ENCODE measurements at regions not wholly inside any gene's neighbourhood (a gene's known extent, or its start where the extent isn't known, plus 50 kb on each side); places are given as distances from the start of the nearest gene placed in this dataset.
A peak's percentile ranks its signal among the peaks of the same experiment; 100 is the strongest.

DNA sequence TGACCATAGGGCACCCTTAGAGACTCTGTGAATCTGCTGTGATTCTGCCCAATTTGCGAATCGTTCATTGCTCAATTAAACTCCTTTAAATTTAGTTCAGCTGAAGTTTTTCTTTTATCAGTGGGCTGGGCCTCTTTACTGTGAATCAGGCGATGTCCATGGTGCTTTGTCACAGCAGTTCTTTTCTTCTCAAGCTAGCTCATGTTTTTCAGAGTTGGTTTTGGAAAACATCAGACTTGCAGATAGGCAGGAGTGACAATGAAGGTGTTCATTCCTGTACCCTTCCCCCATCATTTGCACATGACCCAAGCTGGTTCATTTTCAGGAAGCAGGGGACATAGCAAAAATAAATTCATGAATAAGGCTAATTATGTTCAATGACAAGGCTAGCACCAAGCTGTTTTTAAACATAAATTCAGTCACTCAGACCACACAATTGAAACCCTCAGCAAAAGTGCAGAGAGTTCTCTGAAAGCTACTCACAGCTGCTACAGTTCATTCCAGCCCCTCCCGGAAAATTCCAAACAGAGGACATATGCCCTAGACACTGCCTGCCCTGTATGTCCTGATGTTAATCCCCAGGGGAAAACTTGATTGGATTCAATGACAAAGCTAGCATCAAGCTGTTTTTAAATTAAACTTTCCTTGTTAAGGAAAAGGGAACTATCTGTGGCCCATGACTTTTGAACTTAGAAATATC is 383.3 kb downstream of the C12orf75 start:
- peaks cover 5 to 13% (median 11%) of the 10 kb centered on the region in 3 donors for H3K27me3 Mint-ChIP-seq
- H3K27ac Mint-ChIP-seq: no peak overlapping the region
- H3K36me3 Mint-ChIP-seq: no peaks in the 10 kb centered on the region
- no peaks in the 10 kb centered on the region for H3K4me1 Mint-ChIP-seq
- ATAC-seq (ENCODE audit: low read depth in 2 of 2) (no peak), DNase-seq (no peak)
- peaks cover 0 to 12% (median 1%) of the 10 kb centered on the region in 7 donors for H3K9me3 Mint-ChIP-seq
- H3K4me3 Mint-ChIP-seq: no peak overlapping the region

DNA sequence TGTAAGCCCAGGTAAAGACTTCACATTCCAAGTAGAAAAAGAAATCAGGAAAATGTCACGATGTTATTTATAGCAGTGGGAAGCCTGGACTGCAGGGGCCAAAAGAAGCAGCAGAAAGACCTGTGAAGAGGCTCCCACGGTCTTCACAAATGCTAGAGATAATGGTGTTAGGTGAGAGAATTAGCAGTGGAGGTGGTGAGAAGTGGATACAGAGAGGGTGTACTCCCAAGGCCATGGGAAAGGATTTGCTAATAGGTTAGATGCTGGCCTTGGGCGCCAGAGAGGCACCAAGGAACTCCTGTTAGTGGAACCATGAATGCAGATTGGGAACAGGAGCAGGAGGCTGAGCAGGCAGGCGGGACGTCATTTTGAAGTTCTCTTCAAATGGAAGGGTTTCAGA is 386.1 kb downstream of the C12orf75 start:
- Mint-ChIP-seq H3K4me3 (no peak overlapping the region), H3K4me1 (no peaks in the 10 kb centered on the region), H3K27ac (no peak overlapping the region), H3K9me3 (peaks cover 0 to 24% (median 4%) of the 10 kb centered on the region in 7 donors), H3K27me3 (peaks cover 5 to 13% (median 11%) of the 10 kb centered on the region in 3 donors), H3K36me3 (no peaks in the 10 kb centered on the region)
- ATAC-seq (ENCODE audit: low read depth in 2 of 2) (no peak), DNase-seq (no peak)

DNA sequence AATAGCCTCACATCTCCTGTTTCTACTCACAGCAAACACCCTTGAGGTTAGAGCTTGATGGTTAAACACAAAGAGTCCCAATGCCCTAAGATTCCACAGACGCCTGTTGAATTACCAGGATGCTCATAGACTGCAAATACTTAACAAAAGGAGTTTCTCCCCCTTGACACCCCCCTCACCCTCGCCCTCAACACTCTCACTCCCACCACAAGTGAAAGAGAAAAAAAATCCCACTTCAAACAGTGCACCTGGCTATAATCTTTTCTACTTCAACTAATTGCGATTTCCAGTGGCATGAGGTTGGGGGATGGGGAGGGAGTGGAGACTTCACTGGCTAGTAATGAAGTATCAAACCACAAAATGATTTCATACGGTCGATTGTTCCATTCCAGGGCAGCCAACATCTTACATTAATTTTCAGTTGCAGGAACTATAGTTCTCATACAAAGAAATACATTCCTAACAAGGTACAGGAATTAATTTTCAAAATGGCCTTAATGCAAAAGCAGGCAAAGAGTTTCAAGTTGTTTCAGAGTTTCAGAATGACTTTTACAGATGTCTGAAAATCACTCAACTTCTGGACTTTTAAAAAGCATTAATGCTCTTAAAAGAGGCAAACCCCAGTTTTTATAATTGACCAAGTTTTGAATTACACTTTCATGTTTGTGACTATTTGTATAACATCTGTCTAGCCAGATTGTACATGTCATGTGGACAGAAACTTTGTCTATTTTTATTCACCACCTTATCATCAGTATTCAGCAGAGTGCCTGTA is 390.7 kb downstream of the C12orf75 start:
- Mint-ChIP-seq H3K36me3 (no peaks in the 10 kb centered on the region), H3K27ac (no peak overlapping the region), H3K9me3 (peaks cover 0 to 24% (median 4%) of the 10 kb centered on the region in 7 donors), H3K4me3 (peak overlapping the region in 1 of 8 donors; percentile 5), H3K4me1 (no peaks in the 10 kb centered on the region), H3K27me3 (peaks cover 5 to 10% (median 8%) of the 10 kb centered on the region in 3 donors)
- ATAC-seq (ENCODE audit: low read depth in 2 of 2): no peak
- no peak for DNase-seq

DNA sequence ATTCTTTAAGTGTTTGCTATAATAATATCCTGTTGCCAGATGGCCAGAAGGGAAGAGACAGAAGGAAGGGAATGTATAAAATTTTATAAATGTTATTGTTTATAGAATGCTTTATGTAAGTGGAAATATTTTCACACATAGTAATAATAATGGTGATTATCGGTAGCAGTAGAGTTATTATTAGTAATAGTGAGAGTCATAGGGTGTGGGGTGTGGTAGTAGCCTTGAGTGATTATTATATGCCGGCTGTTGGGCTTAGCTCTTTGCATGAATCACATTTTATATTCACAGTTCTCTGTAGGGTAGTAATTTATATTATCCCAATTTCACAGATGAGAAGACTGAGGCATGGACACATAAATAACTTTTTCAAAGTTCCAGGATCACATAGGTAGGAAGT is 391.4 kb downstream of the C12orf75 start:
- ATAC-seq (ENCODE audit: low read depth in 2 of 2) (no peak), DNase-seq (no peak)
- Mint-ChIP-seq H3K4me1 (no peaks in the 10 kb centered on the region), H3K36me3 (no peaks in the 10 kb centered on the region), H3K27me3 (peaks cover 1 to 6% (median 4%) of the 10 kb centered on the region in 3 donors), H3K9me3 (peaks cover 0 to 24% (median 4%) of the 10 kb centered on the region in 7 donors), H3K4me3 (peak overlapping the region in 1 of 8 donors; percentile 5), H3K27ac (no peak overlapping the region)

DNA sequence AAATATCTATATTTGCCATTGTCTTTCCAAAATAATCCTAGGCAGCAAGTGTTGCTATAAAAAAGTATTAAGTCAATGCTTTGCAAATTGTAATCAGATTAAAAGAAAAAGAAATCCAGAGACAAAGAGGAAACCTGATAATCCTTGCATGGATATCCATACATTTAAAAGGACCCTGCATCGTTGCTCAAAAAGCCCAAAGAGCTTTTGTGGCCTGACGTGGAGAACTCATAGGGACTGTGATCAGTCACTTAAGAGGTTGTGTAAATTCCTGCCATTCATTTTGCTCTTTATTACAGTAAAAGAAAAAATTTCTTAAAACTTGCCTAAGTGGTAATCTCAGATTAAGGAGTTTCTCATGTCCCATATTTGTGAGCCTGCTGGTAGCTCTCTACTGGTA is 392.6 kb downstream of the C12orf75 start:
- ATAC-seq (ENCODE audit: low read depth in 2 of 2): no peak
- Mint-ChIP-seq H3K27me3 (peaks cover 0 to 4% (median 0%) of the 10 kb centered on the region in 3 donors), H3K4me3 (no peak overlapping the region), H3K4me1 (no peaks in the 10 kb centered on the region), H3K27ac (no peak overlapping the region), H3K9me3 (peaks cover 0 to 23% (median 3%) of the 10 kb centered on the region in 7 donors), H3K36me3 (no peaks in the 10 kb centered on the region)
- no peak for DNase-seq

DNA sequence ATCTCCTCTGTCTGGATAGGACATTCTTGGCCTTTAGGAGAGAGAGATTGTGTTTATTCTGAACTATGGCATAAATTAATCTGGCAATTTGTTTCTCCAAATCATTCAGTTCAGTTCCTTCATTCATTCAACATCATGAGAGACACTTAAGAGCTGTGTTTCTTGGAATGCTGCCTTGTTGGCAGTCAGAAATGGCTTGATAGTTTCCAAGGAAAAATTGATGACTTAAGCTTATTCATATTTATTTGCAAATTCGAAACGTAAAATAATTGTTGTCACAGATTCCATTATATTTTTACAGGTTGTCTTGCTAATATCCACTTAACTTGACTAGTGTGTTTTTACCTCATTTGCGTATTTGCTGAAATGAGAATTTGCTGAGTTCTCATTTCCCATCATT is 393.0 kb downstream of the C12orf75 start:
- DNase-seq: no peak
- Mint-ChIP-seq H3K36me3 (no peaks in the 10 kb centered on the region), H3K4me1 (no peaks in the 10 kb centered on the region), H3K27ac (no peak overlapping the region), H3K4me3 (no peak overlapping the region), H3K9me3 (peaks cover 0 to 19% (median 3%) of the 10 kb centered on the region in 7 donors), H3K27me3 (no peaks in the 10 kb centered on the region)
- no peak for ATAC-seq (ENCODE audit: low read depth in 2 of 2)

DNA sequence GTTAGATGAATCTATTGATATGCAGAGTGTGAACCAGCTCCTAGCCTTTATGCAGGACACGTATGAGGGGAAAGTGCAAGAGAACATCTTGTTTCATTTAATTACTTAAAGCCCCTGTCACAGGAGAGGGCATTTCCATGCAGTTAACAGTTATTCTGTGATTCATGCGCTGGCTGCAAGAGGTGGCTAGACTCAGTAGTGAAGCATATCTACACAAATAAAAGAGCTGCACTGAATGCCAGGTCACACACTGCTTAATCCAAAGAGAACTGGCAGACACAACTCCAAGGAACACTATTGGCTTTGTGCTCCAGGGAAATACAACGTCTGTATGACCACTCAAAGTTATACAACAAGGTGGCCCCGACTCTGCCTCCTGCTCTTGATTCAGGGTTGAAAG is 394.1 kb downstream of the C12orf75 start:
- Mint-ChIP-seq H3K27ac (no peak overlapping the region), H3K36me3 (no peaks in the 10 kb centered on the region), H3K27me3 (peaks cover 0 to 7% (median 0%) of the 10 kb centered on the region in 3 donors), H3K9me3 (peaks cover 0 to 9% (median 0%) of the 10 kb centered on the region in 7 donors), H3K4me1 (no peaks in the 10 kb centered on the region), H3K4me3 (no peak overlapping the region)
- ATAC-seq (ENCODE audit: low read depth in 2 of 2) (no peak), DNase-seq (no peak)

DNA sequence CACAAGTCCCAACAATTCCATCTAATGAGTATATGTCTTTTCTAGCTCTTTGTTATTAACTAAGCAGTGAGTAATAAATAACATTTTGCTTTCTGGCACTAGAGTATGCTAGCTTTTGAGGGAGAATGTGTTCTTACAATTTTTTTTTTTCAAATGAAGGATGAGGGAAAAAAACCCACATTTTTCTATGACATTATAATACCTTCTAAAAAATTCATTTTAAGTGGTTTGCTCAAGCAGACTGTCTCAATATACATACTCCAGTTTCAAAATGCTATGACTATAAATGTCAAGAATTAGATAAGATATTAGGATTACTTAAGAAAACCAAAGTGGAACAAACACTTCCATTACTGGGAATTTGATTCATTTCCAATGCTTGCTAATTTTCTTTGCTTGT is 394.6 kb downstream of the C12orf75 start:
- H3K36me3 Mint-ChIP-seq: no peaks in the 10 kb centered on the region
- H3K27ac Mint-ChIP-seq: no peak overlapping the region
- ATAC-seq (ENCODE audit: low read depth in 2 of 2) (no peak), DNase-seq (no peak)
- no peak overlapping the region for H3K4me3 Mint-ChIP-seq
- peaks cover 0 to 5% (median 0%) of the 10 kb centered on the region in 7 donors for H3K9me3 Mint-ChIP-seq
- peaks cover 0 to 7% (median 0%) of the 10 kb centered on the region in 3 donors for H3K27me3 Mint-ChIP-seq
- H3K4me1 Mint-ChIP-seq: no peaks in the 10 kb centered on the region

DNA sequence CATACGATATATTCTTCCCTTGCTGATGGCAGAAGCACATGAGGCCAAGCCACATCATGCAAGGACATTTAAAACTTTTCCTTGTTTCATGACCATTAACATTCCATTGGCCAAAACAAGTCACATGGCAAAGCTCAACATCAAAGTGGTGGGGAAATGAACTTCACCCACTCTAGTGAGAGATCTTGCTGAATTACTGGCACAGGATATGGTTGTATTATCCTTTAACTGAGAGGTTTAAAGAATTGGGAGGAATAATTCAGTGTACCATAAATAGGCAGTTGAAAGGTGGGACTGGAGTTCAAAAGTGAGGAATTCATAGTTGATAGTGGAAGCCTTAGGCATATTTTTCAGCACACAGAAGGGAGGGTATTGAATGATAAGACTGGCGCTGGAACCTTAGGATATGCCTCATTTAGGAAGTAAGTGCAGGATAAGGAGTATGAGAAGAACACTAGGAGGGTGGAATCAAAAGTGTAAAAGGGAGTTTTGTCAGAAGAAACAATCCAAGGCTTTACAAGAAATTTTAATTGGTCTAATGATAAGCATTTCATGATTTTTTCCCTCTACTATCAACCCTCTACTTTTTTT is 398.8 kb downstream of the C12orf75 start:
- Mint-ChIP-seq H3K27ac (no peak overlapping the region), H3K9me3 (peaks cover 0 to 4% (median 0%) of the 10 kb centered on the region in 7 donors), H3K4me3 (no peak overlapping the region), H3K36me3 (no peaks in the 10 kb centered on the region), H3K4me1 (no peaks in the 10 kb centered on the region), H3K27me3 (peaks cover 0 to 17% (median 0%) of the 10 kb centered on the region in 3 donors)
- DNase-seq (no peak), ATAC-seq (ENCODE audit: low read depth in 2 of 2) (no peak)

DNA sequence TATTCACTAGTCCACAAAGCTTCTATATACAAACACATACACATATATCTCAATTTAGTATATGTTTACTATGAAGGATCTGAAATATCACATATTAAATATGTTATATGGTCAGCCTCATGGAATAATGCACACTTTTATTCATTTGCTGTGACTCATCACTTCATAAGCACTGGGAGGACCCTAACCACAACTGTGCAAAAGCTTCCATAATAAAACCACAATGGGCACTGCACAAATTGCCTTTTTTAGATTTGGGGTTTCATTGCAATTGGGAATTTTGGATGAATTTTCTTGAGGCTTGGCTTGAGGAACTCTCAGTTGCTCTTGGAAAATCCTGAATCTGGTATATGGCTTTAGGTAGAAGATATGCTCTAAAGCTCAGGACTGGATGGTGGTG is 399.4 kb downstream of the C12orf75 start:
- H3K27ac Mint-ChIP-seq: no peak overlapping the region
- H3K4me1 Mint-ChIP-seq: no peaks in the 10 kb centered on the region
- no peak for ATAC-seq (ENCODE audit: low read depth in 2 of 2)
- H3K27me3 Mint-ChIP-seq: peaks cover 0 to 17% (median 0%) of the 10 kb centered on the region in 3 donors
- no peaks in the 10 kb centered on the region for H3K36me3 Mint-ChIP-seq
- no peak overlapping the region for H3K4me3 Mint-ChIP-seq
- peaks cover 0 to 4% (median 0%) of the 10 kb centered on the region in 7 donors for H3K9me3 Mint-ChIP-seq
- no peak for DNase-seq

DNA sequence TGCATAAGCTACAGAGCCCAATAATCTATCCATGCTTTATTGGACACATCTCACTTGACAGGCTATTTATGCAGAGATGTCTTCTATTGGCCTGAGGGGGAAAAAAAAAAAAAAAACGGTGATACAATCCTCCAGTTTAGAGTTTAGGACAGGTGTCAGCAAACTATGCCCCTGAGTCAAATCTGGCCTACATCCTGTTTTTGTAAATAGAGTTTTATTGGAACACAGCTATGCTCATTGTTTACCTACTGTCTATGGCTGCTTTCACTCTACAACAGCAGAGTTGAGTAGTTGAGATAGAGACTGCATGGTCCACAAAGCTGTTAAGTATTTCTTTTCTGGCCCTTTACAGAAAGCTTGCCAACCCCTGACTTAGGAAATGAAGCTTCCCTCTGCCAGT is 403.1 kb downstream of the C12orf75 start:
- Mint-ChIP-seq H3K9me3 (peaks cover 0 to 4% (median 0%) of the 10 kb centered on the region in 7 donors), H3K4me1 (no peaks in the 10 kb centered on the region), H3K27me3 (peaks cover 0 to 17% (median 5%) of the 10 kb centered on the region in 3 donors), H3K27ac (no peak overlapping the region), H3K36me3 (no peaks in the 10 kb centered on the region), H3K4me3 (no peak overlapping the region)
- DNase-seq: no peak
- ATAC-seq (ENCODE audit: low read depth in 2 of 2): no peak

DNA sequence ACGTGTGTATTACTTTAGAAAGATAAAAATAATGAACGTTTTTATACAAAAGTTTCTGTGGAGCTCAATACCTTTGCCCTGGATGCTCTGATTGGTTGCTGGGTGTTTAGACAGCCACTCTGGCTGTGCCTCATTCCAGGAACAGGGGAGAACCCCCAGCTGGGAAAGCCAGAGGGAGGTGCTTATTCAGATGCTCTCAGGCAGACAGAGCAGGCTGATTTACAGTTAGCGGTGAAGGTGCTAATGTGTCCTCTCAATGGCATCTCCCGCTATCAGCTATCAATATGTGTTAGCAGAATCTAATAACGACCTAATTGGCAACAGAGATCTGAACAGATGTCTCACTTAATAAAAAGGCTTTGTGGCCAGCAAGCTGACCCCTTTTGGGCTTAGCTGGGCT is 402.3 kb downstream of the NUAK1 start:
- peaks cover 0 to 8% (median 0%) of the 10 kb centered on the region in 3 donors for H3K27me3 Mint-ChIP-seq
- no peak overlapping the region for H3K4me3 Mint-ChIP-seq
- no peaks in the 10 kb centered on the region for H3K36me3 Mint-ChIP-seq
- no peak for DNase-seq
- no peaks in the 10 kb centered on the region for H3K4me1 Mint-ChIP-seq
- H3K9me3 Mint-ChIP-seq: peaks cover 0 to 2% (median 0%) of the 10 kb centered on the region in 7 donors
- no peak for ATAC-seq (ENCODE audit: low read depth in 2 of 2)
- no peak overlapping the region for H3K27ac Mint-ChIP-seq

DNA sequence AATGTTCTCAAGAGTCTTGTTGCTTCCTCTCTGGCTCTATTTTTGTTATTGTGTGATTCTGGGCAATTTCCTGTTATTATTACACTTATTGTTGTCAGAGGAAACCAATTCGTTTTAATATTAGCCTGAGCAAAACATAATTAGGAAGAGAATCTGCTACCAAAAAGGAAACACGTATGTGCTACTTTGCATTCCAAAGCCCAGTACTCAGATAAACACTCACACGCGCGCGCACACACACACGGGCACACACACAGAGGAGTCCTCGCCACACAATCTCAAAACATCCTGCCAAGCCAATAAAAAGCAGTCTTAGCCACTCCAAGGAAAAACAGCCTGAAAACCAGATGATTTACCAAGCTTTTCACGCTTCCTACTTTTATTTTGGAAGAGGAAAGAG is 400.7 kb downstream of the NUAK1 start:
- DNase-seq (no peak), ATAC-seq (ENCODE audit: low read depth in 2 of 2) (no peak)
- Mint-ChIP-seq H3K27me3 (peaks cover 0 to 16% (median 0%) of the 10 kb centered on the region in 3 donors), H3K36me3 (no peaks in the 10 kb centered on the region), H3K4me1 (no peaks in the 10 kb centered on the region), H3K27ac (no peak overlapping the region), H3K4me3 (no peak overlapping the region), H3K9me3 (no peaks in the 10 kb centered on the region)

DNA sequence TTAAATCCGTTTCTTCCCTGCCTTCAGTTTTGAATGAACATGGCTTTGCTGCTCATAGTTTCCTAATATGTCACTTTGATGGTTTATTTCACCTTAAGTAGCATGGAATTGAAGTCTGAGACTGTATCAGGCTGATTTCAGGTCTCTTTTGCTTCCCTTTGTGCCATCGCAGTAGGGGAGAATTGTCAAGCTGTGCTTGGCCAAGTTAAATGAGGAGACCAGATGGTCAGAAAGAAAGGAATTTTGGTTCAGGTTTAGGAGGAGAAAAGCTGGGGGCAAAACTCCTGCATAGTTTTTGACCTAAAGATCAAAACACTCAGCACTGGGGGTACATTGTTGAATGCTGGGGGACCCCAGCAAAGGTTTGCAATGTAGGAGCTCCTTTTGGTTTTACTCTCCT is 398.4 kb downstream of the NUAK1 start:
- Mint-ChIP-seq H3K9me3 (no peaks in the 10 kb centered on the region), H3K36me3 (no peaks in the 10 kb centered on the region), H3K27ac (no peak overlapping the region), H3K27me3 (peaks cover 0 to 16% (median 0%) of the 10 kb centered on the region in 3 donors), H3K4me3 (no peak overlapping the region), H3K4me1 (no peaks in the 10 kb centered on the region)
- no peak for DNase-seq
- no peak for ATAC-seq (ENCODE audit: low read depth in 2 of 2)
